ENCODE measurements at regions not wholly inside any gene's neighbourhood (a gene's known extent, or its start where the extent isn't known, plus 50 kb on each side); places are given as distances from the start of the nearest gene placed in this dataset.
A peak's percentile ranks its signal among the peaks of the same experiment; 100 is the strongest.

DNA sequence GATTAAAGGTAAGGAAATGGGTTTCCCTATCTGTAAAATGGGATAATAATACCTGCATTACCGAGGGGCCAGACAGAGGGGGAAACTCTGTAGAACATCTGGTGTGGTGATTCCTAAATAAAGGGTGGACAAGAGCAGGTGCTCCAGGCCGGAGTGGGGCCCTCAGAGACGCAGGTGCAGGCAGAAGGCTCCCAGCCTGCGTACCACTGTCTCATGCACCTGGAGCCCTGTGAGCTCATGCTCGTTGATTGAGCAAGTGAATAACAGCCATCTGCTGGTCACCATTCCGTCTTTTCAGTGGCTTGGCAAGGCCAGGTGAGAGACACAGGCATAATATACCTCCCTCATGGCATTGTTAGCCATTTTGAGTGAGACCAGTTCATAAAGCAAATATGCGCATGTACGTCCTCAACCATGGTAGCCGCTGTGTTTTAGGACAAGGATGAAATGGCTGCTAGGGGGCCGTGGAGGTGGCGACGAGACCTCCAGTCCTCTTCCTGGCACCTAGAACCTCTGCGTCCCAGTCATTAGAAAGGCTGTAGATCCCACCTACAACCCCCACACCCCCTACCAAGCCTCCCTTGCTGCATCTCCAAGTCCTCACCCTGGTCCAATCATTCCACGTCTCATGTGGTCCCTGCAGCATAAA is 198.0 kb upstream of the MVB12B start:
- DNase-seq: no peak

DNA sequence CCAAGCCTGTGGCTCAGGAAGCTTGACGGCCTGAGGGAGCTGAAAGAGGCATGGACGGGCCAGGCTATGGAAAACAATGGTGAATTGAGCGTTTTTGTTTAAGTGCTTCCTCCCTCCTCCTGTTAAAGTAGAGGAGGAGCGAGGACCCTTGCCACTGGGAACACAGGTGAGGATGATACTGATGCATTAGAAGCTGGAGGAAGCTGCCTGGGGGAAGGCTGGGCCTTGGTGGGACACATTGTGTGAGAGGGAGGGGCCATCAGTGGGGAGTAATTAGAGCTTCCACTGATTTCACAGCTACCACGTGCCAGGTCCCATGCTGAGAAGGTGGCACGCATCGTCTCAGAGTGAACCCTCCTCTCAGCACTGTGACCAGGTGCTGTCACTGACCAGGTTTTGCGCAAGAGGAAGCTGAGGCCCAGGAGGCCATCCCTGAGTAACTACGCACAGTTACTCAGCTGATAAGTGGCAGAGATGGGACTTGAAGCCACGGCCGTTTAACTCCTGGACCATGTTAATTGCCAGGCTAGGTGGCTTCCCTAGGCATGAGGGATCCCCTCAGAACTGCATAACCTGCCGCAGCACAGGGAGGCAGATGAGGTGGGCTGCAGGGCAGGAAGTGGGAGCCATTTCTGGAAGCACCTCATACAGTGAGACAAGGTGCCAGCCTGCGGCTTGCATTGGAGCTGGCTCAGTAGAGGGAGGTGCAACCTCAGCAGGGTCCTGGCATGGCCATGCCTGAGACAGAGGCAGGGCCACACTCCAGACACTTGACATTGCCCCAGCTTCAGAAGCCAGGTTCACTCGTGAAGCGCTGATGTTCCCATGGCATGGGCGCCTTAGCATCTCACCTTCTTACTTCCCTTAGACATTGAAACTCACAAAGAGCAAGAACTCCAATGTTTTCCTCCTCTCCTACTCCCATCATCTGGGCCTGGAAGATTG is 195.3 kb upstream of the MVB12B start:
- DNase-seq: no peak

DNA sequence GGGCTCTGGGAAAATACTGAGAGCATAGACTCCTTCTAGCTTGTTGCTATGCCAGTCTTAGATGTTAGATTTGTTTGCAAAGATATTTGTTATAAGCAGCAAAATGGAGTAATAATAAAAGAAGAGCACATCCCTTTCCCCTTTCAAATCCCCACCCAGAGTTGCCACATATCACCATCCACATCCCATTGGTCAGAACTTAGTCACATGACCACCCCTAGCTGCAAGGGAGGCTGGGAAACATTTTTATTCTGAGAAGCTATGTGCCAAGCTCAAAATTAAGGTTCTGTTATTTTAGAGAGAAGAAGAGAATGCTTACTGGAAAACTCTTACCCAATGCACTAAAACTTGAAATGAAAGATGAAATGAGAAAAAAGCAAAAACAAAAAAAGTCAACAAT is 193.9 kb upstream of the MVB12B start:
- DNase-seq: no peak

DNA sequence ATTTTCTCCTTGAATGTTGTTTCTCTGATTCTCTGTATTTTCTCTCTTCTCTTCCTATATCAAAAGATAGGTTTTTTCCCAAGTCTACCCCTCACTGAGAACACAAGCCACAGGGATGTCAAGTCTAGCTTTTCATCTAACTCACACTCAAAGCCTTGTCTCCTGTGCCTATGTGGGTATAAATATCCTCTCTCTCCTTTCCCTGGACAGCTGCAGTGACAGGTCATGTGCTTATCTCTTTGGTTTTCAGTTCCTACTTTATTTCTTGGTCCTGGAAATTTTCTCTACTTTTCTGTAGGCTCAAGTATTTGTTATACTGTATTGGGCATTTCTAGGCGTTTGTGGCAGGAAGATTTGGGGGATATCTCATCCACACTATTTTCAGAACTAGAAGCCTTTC is 182.4 kb upstream of the MVB12B start:
- DNase-seq: no peak

DNA sequence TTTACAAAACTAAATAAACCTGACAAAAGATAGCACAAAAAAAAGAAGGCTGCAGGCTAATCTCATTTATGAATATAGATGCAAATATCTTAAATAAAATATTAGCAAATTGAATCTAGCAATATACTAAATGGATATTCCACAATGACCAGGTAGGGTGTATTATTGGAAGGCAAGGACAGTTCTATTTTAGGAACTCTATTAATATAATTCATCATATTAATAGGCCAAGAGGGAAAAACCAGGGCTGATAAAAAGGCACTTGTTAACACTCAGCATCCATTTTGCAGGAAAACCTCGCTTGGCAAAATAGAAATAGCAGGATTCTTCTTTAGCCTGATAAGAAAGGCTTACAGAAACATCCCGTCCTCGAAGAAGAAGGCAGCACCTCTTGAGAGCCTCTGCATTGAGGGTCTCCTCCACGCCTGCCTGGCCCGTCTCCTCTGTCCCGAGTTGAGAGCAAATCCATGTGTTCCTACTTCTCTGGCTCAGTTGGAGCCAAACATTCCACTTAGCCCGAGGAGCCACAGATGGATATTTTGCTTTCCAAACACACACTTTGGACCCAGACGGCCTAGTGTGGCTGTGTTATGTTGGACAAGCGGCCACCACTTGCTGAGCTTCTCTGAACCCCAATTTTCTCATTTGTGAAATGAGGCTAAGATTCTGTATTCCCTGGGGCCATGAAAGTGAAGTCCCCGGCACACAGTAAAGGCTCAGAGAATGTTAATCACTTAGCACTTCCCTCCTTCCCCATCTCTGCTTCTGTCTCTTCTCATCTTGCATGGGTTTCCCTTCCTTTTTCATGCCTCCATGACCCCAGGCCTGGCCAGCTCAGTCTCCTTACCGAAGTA is 181.8 kb upstream of the MVB12B start:
- DNase-seq: no peak

DNA sequence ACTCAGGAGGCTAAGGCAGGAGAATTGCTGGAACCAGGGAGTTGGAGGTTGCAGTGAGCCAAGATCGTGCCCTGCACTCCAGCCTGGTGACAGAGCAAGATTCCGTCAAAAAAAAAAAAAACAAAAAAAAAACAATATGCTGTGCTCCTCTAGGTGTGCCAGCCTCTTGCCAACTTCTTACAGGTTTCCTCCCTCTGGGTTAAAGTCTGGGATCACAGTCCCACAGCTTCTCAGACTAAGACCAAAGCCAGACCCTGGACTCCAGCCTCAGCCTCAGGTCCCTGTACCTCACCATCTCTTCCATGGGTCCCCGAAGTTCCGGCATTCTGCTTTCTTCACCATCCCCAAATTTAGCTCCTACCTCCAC is 180.8 kb upstream of the MVB12B start:
- DNase-seq: no peak

DNA sequence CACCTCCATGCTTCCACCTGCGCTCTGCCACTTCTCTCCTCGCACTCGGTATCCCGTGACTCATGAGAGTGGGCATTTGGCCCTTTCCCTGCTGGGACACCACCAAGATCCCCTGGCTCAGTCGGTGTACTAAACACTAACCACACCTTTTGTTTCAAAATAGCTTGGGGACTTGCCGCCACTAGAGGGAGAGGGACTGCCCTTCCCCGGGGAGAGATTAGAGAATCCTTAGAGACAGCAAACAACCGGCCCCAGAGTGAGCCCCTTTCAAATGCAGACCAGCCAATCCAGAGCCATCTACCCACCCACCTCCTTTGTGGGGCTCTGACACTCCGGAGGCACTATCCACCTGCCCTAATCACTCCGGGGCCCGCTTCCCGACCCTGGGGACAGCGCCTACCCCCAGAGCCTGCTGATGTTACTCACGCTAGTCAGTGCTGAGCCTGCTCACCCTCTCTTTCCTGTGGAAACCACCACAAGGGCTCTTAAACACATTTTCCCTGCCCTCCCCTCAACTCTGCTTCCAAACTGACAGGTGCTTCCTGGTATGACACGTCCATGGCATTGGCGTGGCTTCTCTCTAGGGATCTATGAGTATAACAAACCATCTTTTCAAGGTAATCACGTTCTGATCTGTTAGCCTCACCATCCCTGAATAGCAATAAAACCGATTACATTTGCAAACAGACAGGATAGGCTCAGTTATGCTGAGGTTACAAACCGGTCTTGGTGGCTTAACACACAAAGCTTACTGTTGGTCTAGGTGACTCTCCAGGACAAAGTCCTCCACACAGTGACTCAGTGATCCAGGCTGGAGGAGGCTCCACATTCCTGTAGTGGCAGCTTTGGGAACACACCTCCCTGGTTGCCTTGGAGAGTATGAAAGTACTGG is 180.1 kb upstream of the MVB12B start:
- peak; percentile 1 for DNase-seq

DNA sequence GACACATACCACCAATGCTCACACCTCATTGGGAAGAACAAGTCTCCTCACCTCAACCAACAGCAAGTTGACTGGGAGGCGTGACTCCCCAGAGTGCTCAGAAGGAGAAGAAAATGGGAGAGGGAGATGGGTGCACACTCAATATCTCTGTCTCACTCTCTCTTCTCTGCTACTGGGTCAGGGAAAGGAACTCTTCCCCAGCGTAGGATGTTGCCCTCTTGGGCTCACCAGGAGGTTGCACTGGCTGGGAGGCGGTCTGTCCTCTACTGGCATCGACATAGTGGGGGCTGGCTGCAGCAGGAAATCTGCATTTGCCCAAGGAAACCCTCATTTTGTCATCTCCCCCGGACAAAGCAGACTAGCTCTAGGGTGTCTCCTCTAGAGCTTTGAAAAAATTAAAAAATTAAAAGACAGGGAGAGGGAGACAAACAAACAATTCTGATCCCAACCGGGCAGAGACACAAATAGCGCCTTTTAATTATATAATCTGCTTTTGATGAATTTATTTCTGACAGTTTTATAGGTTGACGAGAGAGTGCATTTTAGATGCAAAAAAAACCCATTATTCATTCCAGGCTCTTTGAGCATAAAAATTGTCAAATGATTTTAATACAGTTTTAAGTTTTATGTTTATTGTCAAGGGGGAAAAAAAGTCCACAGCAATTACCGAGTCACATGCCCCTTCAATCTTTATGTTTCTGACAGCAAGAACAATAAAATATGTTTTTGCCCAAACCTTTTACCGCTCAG is 179.3 kb upstream of the MVB12B start:
- DNase-seq: no peak

DNA sequence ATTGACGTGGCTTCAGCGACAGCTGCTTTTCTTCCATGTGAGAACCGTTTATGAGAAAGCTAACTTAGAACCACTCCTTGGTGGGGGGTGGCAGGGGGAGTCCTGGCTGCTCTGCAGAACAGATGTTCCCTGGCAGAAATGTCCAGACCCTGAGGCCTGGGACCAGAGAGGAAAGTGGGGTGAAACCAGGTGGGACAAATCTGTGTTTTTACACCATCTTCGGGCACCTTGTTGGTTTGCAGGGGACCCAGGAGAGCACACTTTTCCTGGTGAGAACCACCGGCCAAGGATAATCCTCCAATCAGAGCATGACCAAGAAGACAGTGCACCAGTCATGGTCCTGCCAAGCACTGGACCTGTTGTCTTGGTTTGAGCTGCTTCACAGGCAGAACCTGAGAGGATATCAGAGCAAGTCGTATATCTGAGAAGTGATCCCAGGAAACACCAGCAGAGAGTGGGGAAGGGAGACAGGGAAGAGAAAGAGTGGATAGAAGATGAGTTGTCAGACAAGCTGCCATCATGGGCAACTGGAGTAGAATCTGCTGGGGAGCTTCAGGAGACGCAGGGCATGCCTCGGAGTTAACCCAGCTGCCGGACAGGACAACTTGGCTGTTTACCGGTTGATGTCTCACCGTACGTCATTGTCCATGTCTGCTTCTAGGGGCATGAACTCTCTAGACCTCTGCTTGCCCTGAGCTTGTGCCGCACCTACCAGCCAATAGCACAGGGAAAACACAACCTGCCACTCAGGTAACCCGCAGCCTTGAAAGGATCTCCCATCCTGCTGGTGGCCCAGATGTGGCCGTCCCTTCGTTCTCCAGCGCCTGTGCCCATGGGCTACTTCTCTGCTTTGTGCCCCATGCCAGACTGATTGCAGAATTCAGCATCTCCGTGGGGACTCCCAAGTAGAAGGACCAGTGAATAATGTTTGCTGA is 178.4 kb upstream of the MVB12B start:
- no peak for DNase-seq

DNA sequence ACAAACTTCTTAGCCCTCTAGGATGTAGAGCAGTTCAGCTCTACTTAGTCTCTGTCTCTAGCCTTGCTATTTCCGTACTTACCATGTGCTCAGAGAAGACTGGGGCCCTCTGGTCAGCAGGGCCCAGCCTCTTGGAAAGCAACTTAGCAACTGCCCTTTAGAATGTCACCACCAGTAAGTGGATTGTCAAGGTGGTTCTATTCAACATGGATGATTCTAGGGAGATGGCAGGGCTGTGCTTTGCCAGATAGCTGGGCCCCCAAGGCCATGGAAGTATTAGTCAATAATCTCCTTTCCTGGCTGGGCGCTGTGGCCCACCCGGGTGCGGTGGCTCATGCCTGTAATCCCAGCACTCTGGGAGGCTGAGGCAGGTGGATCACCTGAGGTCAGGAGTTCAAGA is 177.6 kb upstream of the MVB12B start:
- DNase-seq: no peak

DNA sequence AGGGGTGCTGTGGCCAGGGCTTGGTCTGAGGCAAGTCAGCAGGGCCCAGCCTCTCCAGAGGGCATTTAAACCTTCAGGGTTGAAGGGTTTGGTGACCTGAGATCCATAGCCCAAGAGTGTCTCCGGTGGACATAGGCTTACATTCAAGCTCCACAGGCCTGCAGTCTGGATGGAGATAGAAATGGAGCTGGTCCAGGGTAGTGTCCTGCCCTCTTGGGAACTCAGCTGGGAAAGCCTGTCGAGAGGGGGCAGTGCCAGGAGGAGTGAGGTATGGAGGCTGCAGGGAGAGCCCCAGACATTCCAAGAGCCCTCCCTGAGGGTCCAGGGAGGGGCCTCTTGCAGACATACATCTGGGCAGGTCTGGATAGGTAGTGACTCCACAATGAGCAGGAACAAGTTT is 177.0 kb upstream of the MVB12B start:
- DNase-seq: no peak

DNA sequence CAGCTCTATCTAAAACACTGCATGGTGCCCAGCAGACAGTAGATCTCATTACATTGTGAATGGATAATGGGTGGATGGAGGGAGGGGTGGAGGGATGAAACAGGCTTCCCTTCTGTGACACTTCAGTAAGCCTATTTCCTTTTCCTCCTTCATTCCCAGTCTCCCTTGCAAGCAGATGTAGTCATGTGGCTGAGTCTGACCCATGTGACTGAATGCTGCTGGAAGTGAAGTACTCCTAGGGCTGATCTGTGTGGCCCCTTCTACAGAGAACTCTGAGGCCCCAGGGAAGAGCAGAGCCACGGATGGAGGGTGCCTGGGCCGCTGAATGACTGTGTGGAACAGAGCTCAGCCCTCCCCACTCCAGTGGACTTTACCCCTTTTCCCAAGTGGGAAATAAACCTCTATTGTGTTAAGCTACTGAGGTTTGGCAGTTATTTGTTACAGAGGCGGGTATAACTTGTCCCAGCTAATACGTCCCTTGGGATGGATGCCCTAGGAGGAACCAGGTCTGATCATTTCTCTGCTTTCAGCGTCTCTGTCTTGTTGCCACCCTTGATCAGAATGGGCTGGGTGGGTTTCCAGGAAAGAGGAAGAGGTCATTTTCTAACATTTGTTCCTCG is 176.1 kb upstream of the MVB12B start:
- DNase-seq: no peak

DNA sequence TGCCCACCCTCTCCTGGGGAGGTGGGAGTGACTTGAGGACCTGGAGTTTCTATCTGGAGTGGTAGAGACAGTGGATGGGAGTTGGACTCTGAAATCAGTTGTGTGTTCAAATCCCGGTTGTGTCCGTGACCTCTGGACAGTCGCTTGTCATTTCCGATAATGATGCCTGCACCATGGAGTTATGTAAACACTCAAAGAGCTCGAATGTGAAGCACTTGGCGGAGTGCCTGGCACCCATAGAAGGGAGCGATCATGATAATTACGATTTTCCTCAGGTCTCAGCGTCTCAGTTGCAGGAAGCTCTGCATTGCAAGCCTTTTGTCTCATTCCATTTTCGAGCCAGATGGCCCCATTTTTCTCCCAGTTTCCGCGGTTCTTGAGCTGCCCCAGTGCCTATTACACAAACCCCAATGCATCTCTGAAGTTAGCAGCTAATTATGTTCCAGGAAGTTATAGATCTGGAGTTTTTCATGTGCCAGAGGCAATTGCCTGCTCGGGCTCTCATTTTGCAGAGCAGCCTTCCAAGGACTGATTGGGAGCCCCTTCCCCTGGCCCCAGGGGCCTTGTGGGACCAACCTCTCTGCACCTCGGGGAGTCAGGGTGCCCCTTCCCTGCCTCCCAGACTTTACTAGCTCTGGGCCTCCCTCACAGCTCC is 175.5 kb upstream of the MVB12B start:
- DNase-seq: no peak

DNA sequence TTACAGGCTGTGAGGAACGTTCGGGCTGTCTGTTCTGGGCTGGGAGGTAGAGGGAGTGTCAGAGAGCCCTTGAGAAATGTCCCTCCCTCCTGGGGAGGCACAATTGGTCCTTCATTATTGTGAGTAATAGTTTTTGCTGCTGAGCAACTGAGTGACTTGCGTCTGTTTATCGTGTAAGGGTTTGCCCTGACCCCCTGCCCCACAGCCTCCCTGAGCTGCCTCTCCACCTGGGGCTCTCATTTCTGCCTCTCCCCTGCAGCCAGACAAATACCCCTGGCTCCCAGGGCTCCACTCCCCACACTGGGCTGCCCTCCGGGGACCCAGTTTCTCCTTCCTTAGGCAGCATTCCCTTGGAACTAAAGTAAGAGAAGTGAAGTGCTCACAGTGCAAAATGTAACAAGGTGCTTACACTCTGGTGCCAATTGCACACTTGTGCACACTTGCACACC is 174.9 kb upstream of the MVB12B start:
- no peak for DNase-seq

DNA sequence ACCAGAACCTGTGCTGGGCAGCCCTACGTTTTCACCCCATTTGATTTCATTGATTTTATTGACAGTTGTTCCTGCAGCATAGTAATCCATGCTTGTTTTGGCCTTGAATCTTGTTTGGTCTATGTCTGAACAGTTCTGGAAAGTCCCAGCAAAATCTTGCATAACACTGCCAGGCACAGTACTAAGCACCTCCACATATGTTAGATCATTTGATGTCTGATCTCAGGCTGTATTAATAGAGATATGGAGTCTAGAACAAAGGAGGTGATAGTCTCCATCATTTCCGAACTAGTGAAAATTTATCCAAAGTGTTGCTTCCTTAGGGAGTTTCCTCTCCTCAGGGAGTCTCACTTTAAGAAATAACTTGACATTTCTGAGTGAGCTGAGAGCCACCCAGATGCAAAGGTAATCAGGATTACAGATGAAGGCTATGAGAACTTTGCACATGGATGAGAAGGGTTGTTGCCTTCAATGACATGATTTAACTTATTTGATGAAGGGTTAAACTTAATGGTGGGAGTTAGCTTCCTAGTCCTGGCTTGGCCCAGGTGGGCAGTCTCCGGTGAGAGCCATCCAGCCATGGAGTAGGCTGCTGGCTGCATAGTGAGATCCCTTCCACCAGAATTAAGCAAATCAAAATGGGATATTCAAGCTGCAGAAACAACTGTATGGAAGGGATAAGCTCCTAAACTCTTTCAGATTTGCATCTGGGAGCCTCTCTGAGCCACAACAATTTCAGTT is 173.8 kb upstream of the MVB12B start:
- no peak for DNase-seq

DNA sequence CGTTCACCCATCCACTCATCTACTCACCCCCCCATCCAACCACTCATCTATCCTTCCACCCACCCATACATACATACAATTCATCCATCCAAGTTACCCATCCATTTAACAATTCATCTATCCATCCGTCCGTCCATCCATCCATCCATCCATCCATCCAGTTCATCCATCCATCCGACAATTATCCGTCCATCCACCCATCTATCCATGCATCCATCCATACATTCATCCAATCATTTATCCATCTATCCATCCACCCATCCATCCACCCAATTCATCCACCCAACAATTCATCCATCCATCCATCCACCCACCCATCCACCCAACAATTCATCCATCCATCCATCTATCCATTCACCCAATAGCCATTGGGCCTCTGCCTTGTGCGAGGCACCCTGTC is 173.2 kb upstream of the MVB12B start:
- no peak for DNase-seq

DNA sequence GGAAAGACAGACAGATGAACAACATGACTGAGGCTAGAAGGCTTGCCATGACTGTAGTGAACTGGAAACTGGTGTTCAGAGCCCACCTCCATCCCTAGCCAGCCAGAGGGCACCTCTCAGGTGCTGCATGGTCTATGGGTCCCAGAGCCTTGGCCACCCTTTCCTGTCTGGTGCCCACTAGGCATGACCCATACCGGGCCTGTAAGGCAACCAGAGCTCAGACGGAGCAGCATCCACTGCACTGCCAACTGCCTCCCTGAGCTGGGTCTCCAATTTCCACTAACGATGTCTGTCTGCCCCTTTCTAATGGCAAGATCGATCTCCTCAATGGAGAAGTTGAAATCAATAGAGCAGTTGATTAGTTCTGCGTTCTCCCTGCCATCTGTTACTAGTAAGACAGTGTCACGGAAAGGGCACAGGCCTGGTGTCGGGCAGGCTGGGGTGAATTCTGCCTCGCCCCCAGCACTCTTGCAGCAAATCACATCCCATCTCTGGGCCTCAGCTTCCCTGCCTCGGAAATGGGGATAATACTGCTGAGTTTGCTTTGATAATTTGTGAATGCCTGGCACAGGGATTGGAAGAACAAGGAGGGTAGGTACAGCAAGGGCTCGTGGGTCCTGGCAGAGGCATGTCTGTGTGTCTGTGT is 172.3 kb upstream of the MVB12B start:
- DNase-seq: no peak

DNA sequence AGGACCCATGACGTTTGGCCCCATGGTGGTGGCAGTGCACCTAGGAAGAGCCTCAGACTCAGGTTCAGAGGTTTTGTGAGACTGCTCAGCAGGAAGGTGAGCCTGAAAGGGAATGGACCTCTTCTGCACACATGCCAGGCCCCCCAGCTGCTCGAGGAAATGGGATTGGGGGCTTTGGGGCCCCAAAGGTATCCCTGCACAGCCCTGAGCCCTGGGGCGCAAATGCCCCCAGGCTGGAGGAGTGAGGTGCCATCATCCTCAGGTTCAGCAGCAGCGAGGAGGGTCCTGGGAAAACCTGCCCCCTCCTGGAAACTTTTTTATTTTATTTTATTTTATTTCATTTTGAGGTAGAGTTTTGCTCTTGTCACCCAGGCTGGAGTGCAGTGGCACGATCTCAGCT is 171.8 kb upstream of the MVB12B start:
- DNase-seq: no peak

Measured in OCI-M1 (cell line).